Iris pigment epithelial cell (primary cell): ENCODE measurements at regions not wholly inside any gene's neighbourhood (a gene's known extent, or its start where the extent isn't known, plus 50 kb on each side); places are given as distances from the start of the nearest gene placed in this dataset.

Source experiments
- DNase-seq: peaks from one replicate; pipeline ENCODE4 v3.0.0-alpha.2; 2011; ENCODE audit warnings: low read depth

GRCh38 chr2:236745420-236746210 lies 176.0 kb downstream of the ACKR3 start:
- peak; percentile 86 for DNase-seq

DNA sequence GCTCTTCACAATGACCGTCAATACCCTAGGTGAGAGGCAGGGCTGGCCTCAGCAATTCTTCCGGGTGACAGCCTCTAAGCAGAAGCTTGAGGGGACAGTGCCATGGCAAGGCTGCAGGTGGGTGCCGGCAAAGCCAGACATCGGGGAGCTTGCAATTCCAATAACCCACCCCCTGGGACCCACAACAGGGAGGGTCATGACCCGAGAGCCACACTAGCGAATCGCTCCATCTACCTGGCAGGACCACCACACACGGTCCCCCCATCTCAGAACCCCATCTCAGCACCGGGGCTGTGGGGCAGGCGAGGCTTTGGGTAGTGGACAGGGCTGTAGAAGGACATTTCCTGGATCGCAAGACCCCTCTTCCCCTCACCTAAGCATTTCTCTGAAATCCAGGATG lies 177.2 kb downstream of the ACKR3 start:
- DNase-seq, result no peak

DNA sequence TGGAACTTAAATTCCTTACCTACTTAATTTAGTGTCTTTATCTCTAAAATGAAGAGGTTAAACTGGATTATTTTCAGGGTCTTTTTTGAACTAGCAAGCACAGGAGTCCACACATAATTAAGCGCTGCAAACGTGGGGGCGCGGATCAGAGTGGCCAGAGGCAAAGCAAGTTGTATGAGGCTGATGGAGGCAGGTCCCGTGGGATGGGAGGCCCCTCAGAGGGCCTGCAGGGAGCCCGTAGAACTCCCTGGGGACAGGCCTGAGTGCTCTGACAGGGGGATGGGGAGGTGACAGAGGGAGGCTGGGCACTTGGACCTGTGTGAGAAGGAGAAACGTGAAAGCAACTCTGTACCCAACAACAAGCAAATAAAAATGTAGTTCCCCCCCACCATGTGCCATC lies 177.8 kb downstream of the ACKR3 start:
- DNase-seq, result no peak

GRCh38 chr2:236747925-236748324 lies 178.3 kb downstream of the ACKR3 start:
- no peak for DNase-seq

- peak; percentile 33 for DNase-seq
Measured at GRCh38 chr2:236748385-236748784, 178.8 kb downstream of the ACKR3 start.

DNA sequence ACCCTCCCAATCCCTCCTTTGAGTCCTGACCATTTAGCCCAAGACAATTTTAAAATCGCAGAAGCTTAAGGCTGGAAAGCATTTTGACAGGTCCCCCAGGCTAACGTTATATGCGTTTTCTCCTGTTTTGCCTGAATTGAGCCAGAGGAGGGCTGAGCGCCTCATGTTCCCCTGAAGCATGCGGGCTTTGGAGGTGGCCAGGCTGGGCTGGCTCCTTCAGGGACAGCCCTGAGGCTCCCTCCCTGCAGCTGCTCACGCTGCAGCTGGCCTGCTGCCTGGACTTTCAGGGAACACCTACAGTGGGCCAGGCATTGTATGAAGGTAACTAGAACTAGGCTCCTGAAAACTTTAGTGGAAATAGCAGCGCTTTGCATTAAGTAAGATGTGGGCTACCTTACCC lies 179.2 kb downstream of the ACKR3 start:
- no peak for DNase-seq

GRCh38 chr2:236749346-236749745 lies 179.7 kb downstream of the ACKR3 start:
- DNase-seq, result peak; percentile 41

- DNase-seq, result no peak
Measured at GRCh38 chr2:236752096-236752495, 182.5 kb downstream of the ACKR3 start.

DNA sequence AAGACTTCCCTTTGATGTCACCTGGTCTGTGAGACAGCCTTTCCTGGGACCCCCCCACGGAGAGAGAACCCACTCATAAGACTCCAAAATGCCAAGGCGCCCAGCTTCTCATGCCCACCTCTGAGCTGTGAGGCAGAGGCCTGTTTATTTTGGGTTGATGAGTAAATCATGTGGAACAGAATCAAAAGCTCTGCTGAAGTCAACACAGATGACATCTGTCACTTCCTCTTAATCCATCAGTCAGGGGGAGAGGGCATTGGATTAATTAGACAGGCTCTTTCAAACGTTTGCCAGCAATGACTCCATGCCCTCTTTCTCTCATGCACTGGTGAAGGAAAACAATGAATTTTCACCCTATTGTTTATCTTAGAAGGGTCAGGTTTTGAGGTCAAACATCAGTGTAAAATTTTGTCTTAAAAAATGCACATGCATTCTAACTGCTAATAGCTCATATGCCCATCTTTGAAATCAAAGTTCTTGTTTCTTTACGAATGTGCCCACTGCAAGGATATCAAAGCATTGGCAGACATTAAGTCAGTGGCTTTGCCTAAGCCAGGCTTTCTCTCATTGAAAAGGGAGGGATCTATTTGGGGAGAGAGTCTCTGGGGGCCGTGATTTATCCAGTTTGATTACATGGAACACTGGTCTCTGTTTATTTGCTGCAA lies 184.1 kb downstream of the ACKR3 start:
- DNase-seq, result no peak

DNA sequence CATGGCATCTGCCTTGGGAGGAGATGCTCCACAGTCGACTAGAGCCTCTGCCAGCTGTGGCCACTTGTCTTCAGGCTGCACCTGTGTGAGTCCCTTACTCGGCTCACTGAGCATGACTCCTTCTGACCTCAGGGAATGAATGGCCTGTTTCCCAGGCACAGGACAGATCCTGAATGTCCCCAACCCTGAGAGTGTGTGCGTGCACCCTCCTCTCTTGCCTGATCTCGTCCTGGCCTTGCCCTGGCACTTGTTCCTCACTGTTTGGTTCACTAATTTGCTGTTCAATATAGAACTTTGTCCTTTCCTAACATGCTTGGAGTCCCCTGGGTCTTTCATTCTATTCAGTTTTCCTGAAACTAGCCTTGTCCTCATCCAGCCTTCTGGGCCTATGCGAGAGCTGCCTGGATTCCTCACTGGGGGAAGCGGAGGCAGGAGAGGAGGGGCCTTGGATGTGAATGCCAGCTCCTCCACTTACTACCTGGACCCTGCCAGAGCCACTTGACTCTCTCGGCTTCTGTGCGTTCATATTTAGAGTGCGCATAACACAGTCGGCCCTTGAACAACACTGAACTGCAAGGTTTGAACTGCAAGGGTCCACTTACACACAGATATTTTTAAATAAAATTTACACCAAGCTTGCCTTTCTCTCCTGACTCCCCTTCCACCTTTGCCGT lies 184.8 kb downstream of the ACKR3 start:
- no peak for DNase-seq

DNA sequence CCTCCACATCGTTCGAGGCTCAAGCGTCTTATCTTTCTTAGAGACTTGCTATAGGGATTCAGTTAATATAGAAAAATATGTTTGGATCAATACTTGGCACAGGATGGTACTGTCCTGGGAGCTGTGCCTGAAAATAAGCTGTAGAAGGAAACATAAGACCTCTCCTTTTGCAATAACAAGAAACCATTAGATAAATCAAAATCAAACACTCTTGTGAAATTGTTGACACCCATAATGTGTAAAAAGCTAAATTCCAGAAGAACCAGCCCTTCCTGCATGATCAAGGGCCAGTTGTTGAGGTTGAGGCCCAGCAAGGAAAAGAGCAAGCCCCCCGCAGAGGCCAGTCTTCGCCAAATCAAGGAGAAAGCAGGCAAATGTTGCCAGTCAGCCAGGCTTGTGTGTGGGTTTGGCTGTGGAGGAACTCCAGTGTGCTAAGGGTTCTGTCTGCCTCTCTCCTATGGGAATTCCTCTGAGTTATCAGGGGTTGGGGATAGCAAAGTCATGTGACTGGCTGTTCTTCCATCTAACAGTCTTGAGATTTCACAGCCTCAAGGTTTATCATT lies 185.7 kb downstream of the ACKR3 start:
- DNase-seq, result no peak

DNA sequence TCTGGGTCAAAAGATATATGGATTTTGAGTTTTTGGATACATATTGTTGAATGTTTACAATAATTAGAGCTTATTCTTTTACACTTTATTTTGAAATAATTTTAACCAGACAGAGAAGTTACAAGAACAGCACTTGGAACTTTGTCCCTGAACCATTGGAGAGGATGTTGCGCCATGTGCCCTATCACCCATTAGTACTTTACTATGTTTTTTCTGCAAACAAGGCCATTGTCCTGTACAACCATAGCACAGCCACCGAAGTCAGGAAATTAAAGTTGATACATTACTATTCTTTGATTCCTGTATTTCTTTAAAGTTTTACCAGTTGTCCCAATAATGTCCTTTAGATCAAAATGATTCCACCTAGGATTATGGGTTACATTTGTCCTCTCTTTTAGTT lies 188.8 kb downstream of the ACKR3 start:
- no peak for DNase-seq

GRCh38 chr2:236760246-236760645 lies 190.6 kb downstream of the ACKR3 start:
- DNase-seq, result no peak

GRCh38 chr2:236761358-236761757 lies 191.7 kb downstream of the ACKR3 start:
- no peak for DNase-seq

DNA sequence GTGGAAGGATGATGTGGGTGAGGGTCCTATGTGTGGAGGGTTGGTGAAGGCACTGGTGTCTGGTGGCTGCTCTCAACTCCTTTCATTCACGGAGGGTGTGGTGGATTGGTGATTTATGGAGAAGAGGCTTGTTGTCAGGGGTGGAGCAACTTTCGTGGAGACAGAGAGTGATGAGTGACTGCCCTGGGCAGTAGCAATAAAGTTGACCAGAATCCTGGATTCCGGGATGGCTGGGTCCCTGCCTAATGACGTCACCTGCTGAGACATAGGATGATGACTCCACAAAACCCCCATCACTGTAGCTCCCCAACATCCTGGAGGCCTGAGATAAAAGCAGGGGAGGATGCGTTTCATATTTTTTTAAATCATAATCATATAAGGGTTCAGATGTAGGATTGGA lies 193.0 kb downstream of the ACKR3 start:
- DNase-seq, result no peak

- DNase-seq, result no peak
Measured at GRCh38 chr2:236763857-236764256, 194.2 kb downstream of the ACKR3 start.

DNA sequence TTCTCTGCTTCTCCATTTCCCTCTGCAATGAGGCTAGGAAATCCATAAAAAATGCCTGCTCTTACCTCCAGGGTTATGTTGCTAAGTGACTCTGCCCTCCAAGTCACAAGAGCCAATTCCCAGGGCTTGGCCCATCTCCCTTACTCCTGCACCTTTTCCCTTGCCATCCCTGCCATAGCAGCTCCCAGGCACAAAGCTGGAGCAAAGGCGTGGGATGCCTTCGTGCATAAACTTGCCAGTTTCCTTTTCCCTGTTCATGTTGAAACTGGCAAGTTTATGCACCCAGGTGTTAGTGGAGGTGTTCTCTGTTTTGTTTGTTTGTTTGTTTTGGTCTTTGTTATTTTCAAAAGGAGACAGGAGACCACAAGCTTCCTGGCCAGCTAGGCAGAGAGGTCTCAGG lies 195.1 kb downstream of the ACKR3 start:
- no peak for DNase-seq

- no peak for DNase-seq
Measured at GRCh38 chr2:236765478-236765877, 195.9 kb downstream of the ACKR3 start.

DNA sequence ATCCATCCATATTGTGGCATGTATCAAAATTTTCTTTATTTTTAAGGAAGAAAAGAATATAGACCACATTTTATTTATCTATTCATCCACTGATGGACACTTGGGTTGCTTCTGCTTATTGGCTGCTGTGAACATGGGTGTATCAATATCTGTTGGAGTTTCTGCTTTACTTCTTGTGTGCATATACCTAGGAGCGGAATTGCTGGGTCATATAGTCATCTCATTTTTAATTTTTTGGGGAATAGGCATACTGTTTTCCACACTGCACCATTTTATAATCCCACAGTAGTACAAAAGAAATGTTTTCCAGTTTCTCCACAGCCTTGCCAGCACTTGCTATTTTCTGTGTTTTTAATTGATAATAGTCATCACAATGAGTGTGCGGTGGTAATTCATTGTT lies 197.2 kb downstream of the ACKR3 start:
- no peak for DNase-seq

DNA sequence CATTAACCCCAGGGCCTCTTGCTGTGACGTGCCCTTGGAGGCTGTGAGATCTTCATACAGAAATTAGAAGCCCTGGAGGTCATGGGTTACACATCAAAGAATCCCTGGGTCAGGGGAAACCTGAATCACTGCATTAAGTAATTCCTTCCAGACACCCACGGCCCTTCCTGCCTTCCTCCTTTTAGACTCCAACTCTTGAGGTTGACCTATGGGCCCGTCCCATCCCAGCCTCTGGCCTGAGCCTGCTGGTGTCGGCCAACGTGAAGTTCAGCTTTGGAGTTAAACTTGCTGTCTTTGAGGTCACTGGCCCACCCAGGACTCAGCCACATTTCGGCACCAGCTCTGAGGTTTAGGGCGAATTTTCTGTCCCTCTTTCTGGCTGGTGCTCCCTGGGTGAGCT lies 198.3 kb downstream of the ACKR3 start:
- no peak for DNase-seq

DNA sequence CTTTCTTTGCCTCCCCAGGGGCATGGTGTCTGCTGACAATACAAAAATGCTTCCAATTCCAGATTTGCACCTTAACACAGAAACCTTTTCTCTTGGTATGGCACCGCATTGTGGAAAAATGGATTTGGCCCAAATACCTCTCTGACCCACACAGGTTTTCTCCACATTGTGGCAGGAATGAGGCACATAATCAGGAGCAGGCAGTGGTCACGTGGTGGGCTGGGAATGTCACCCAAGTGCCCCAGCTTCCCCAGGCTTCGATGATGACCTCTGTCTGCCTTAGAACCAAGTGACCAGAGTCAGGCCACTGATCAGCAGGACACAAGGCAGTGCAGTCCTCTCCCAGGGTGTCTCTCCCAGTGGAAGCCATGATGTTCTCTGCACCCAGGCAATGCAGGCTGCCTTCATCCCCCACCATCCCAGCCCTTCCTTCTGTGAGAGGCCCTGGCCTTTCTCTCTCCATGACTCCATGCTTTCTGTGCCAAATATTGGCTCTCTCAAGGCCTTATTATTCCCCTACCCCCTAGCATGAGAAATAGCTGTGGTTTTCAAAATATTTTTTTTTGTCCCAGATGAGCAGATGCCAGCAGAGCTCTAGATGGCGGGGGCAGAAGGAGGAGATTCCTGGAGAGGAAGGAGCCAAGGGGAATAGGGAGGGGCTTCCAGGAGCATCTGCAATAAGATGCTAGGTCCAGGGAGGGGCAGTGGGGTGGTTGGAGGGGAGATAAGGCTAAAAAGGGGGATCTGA lies 198.9 kb downstream of the ACKR3 start:
- peak; percentile 40 for DNase-seq

GRCh38 chr2:236769981-236770671 lies 200.5 kb downstream of the ACKR3 start:
- DNase-seq, result peak; percentile 90
